T-helper 17 cell (primary cell): ENCODE measurements at regions not wholly inside any gene's neighbourhood (a gene's known extent, or its start where the extent isn't known, plus 50 kb on each side); places are given as distances from the start of the nearest gene placed in this dataset.

Experiments used
- ATAC-seq: fragments of 150-1000 bp; cut with Tn5 transposase; 2 replicates; pipeline ENCODE4 v1.10.0; 2021; ENCODE audit warnings: mild to moderate bottlenecking, moderate library complexity
- DNase-seq, 3 donors: peaks; one replicate each; pipeline versions ENCODE4 v3.0.0 to v3.0.0-alpha.2; 2020 to 2021
- H3K9me3 ChIP-seq: one replicate; pipeline ENCODE4 v1.7.0; 2013; ENCODE audit warnings: low read length, mild to moderate bottlenecking; ENCODE audit not compliant: control insufficient read depth, poor library complexity, severe bottlenecking
- H3K27ac Mint-ChIP-seq: one replicate; pipeline ENCODE4 v1.8.0; 2022; ENCODE audit warnings: mild to moderate bottlenecking, moderate library complexity, mixed read lengths
- H3K27me3 Mint-ChIP-seq: one replicate; pipeline ENCODE4 v1.8.0; 2022; ENCODE audit warnings: mixed read lengths
- H3K36me3 Mint-ChIP-seq: one replicate; pipeline ENCODE4 v1.8.0; 2022; ENCODE audit warnings: low read depth, mixed read lengths
- H3K4me1 Mint-ChIP-seq: one replicate; pipeline ENCODE4 v1.8.0; 2022; ENCODE audit warnings: mild to moderate bottlenecking, mixed read lengths
- H3K4me3 Mint-ChIP-seq: one replicate; pipeline ENCODE4 v1.8.0; 2022; ENCODE audit warnings: mild to moderate bottlenecking, moderate library complexity, mixed read lengths

- H3K9me3 ChIP-seq: no peaks in the 10 kb centered on the region
- ATAC-seq: no peak
These were observed 177.3 kb upstream of the PPP2R2D start for GRCh38 chr10:131723297-131724168.

GRCh38 chr10:131724169-131724545, 176.7 kb upstream of the PPP2R2D start:
- Mint-ChIP-seq H3K27ac (no peak overlapping the region), H3K4me3 (no peak overlapping the region), H3K36me3 (peaks cover 4% of the 10 kb centered on the region), H3K4me1 (peaks cover 2% of the 10 kb centered on the region), H3K27me3 (peaks cover 47% of the 10 kb centered on the region)
- H3K9me3 ChIP-seq: no peaks in the 10 kb centered on the region
- DNase-seq: no peak
- no peak for ATAC-seq

More at GRCh38 chr10:131723297-131724168, 177.3 kb upstream of the PPP2R2D start:
- no peak overlapping the region for H3K4me3 Mint-ChIP-seq
- peaks cover 44% of the 10 kb centered on the region for H3K27me3 Mint-ChIP-seq
- peaks cover 2% of the 10 kb centered on the region for H3K4me1 Mint-ChIP-seq
- no peak overlapping the region for H3K27ac Mint-ChIP-seq
- H3K36me3 Mint-ChIP-seq: peaks cover 4% of the 10 kb centered on the region
- no peak for DNase-seq

GRCh38 chr10:131724891-131725580, 175.8 kb upstream of the PPP2R2D start:
- peak overlapping the region; percentile 31 for H3K4me3 Mint-ChIP-seq
- H3K4me1 Mint-ChIP-seq: peaks cover 4% of the 10 kb centered on the region
- no peak overlapping the region for H3K27ac Mint-ChIP-seq
- peaks cover 4% of the 10 kb centered on the region for H3K36me3 Mint-ChIP-seq
- DNase-seq: no peak
- no peak for ATAC-seq
- H3K9me3 ChIP-seq: no peaks in the 10 kb centered on the region
- peaks cover 54% of the 10 kb centered on the region for H3K27me3 Mint-ChIP-seq

GRCh38 chr10:131725581-131726069, 175.2 kb upstream of the PPP2R2D start:
- peaks cover 56% of the 10 kb centered on the region for H3K27me3 Mint-ChIP-seq
- ATAC-seq (no peak), DNase-seq (no peak)
- peaks cover 4% of the 10 kb centered on the region for H3K36me3 Mint-ChIP-seq
- no peaks in the 10 kb centered on the region for H3K9me3 ChIP-seq
- peaks cover 4% of the 10 kb centered on the region for H3K4me1 Mint-ChIP-seq
- no peak overlapping the region for H3K27ac Mint-ChIP-seq
- H3K4me3 Mint-ChIP-seq: no peak overlapping the region

GRCh38 chr10:131726076-131726880, 174.5 kb upstream of the PPP2R2D start:
- DNase-seq: no peak
- H3K9me3 ChIP-seq: no peaks in the 10 kb centered on the region
- Mint-ChIP-seq H3K4me3 (no peak overlapping the region), H3K27me3 (peaks cover 61% of the 10 kb centered on the region), H3K27ac (no peak overlapping the region), H3K36me3 (peaks cover 4% of the 10 kb centered on the region), H3K4me1 (peaks cover 4% of the 10 kb centered on the region)
- no peak for ATAC-seq

- no peak overlapping the region for H3K27ac Mint-ChIP-seq
- ATAC-seq: no peak
- H3K36me3 Mint-ChIP-seq: peaks cover 4% of the 10 kb centered on the region
- no peaks in the 10 kb centered on the region for H3K9me3 ChIP-seq
- H3K27me3 Mint-ChIP-seq: peaks cover 61% of the 10 kb centered on the region
- peaks cover 4% of the 10 kb centered on the region for H3K4me1 Mint-ChIP-seq
- H3K4me3 Mint-ChIP-seq: no peak overlapping the region
- DNase-seq: no peak
These were observed 173.8 kb upstream of the PPP2R2D start for GRCh38 chr10:131726967-131727366.

- peaks cover 4% of the 10 kb centered on the region for H3K36me3 Mint-ChIP-seq
These were observed 173.2 kb upstream of the PPP2R2D start for GRCh38 chr10:131727560-131727959.

GRCh38 chr10:131728286-131729228, 172.3 kb upstream of the PPP2R2D start:
- DNase-seq: no peak
- no peak for ATAC-seq

More at GRCh38 chr10:131727560-131727959, 173.2 kb upstream of the PPP2R2D start:
- H3K9me3 ChIP-seq: no peaks in the 10 kb centered on the region
- DNase-seq: no peak
- H3K4me3 Mint-ChIP-seq: no peak overlapping the region
- no peak for ATAC-seq
- H3K27ac Mint-ChIP-seq: no peak overlapping the region
- H3K27me3 Mint-ChIP-seq: peaks cover 57% of the 10 kb centered on the region
- peaks cover 4% of the 10 kb centered on the region for H3K4me1 Mint-ChIP-seq

GRCh38 chr10:131729361-131729760, 171.4 kb upstream of the PPP2R2D start:
- Mint-ChIP-seq H3K27ac (no peak overlapping the region), H3K4me3 (no peak overlapping the region), H3K4me1 (peaks cover 4% of the 10 kb centered on the region), H3K36me3 (no peaks in the 10 kb centered on the region), H3K27me3 (peaks cover 40% of the 10 kb centered on the region)
- ATAC-seq (no peak), DNase-seq (no peak)
- H3K9me3 ChIP-seq: no peaks in the 10 kb centered on the region

More at GRCh38 chr10:131728286-131729228, 172.3 kb upstream of the PPP2R2D start:
- Mint-ChIP-seq H3K4me1 (peaks cover 4% of the 10 kb centered on the region), H3K4me3 (no peak overlapping the region), H3K27me3 (peaks cover 47% of the 10 kb centered on the region), H3K36me3 (peaks cover 4% of the 10 kb centered on the region), H3K27ac (no peak overlapping the region)
- no peaks in the 10 kb centered on the region for H3K9me3 ChIP-seq

- peaks cover 38% of the 10 kb centered on the region for H3K27me3 Mint-ChIP-seq
- ATAC-seq (no peak), DNase-seq (no peak)
- peaks cover 4% of the 10 kb centered on the region for H3K4me1 Mint-ChIP-seq
- no peaks in the 10 kb centered on the region for H3K36me3 Mint-ChIP-seq
- H3K27ac Mint-ChIP-seq: no peak overlapping the region
- H3K4me3 Mint-ChIP-seq: no peak overlapping the region
- H3K9me3 ChIP-seq: no peaks in the 10 kb centered on the region
These were observed 170.7 kb upstream of the PPP2R2D start for GRCh38 chr10:131729938-131730660.

GRCh38 chr10:131730771-131731497, 169.9 kb upstream of the PPP2R2D start:
- Mint-ChIP-seq H3K27ac (no peak overlapping the region), H3K36me3 (no peaks in the 10 kb centered on the region), H3K27me3 (peaks cover 31% of the 10 kb centered on the region), H3K4me3 (no peak overlapping the region), H3K4me1 (peaks cover 4% of the 10 kb centered on the region)
- ATAC-seq: no peak
- DNase-seq: no peak
- H3K9me3 ChIP-seq: no peaks in the 10 kb centered on the region
